Activated CD8-positive, alpha-beta memory T cell treated with anti-CD3 and anti-CD28 coated beads, Interleukin-2, amount 10 ng/mL, durations not matched to agents 7 days and 5 days (primary cell): ENCODE measurements at regions not wholly inside any gene's neighbourhood (a gene's known extent, or its start where the extent isn't known, plus 50 kb on each side); places are given as distances from the start of the nearest gene placed in this dataset.

Source experiments
- ATAC-seq: fragments of 150-1000 bp; cut with Tn5 transposase; one replicate; pipeline ENCODE4 v1.10.0; 2021; ENCODE audit warnings: moderate library complexity
- CTCF ChIA-PET: fragments of 350-600 bp; sonication (Branson Sonifier 250); formaldehyde crosslinking; loops from one replicate; lab custom pipeline; 2021; ENCODE audit warnings: antibody characterized with exemption; lab: Charles Lee
- DNase-seq: peaks from one replicate; pipeline ENCODE4 v3.0.0-alpha.2; 2020
- H3K27ac Mint-ChIP-seq: one replicate; pipeline ENCODE4 v1.8.0; 2021; ENCODE audit warnings: mild to moderate bottlenecking, mixed read lengths
- H3K27me3 Mint-ChIP-seq: one replicate; pipeline ENCODE4 v1.8.0; 2021; ENCODE audit warnings: mixed read lengths
- H3K36me3 Mint-ChIP-seq: one replicate; pipeline ENCODE4 v1.8.0; 2021; ENCODE audit warnings: mild to moderate bottlenecking, mixed read lengths
- H3K4me1 Mint-ChIP-seq: one replicate; pipeline ENCODE4 v1.8.0; 2021; ENCODE audit warnings: mixed read lengths
- H3K4me3 Mint-ChIP-seq: one replicate; pipeline ENCODE4 v1.8.0; 2021; ENCODE audit warnings: mild to moderate bottlenecking, moderate library complexity, mixed read lengths
- H3K9me3 Mint-ChIP-seq: one replicate; pipeline ENCODE4 v1.8.0; 2022; ENCODE audit warnings: low read depth, mixed read lengths

GRCh38 chrY:7744691-7745580 is 833.4 kb upstream of the AMELY start:
- no peaks in the 10 kb centered on the region for H3K4me1 Mint-ChIP-seq
- no peaks in the 10 kb centered on the region for H3K9me3 Mint-ChIP-seq
- DNase-seq = no peak
- H3K4me3 Mint-ChIP-seq = no peak overlapping the region
- no peak for ATAC-seq
- CTCF ChIA-PET = no interaction called here
- no peaks in the 10 kb centered on the region for H3K36me3 Mint-ChIP-seq
- H3K27ac Mint-ChIP-seq = no peak overlapping the region
- H3K27me3 Mint-ChIP-seq = no peaks in the 10 kb centered on the region

DNA sequence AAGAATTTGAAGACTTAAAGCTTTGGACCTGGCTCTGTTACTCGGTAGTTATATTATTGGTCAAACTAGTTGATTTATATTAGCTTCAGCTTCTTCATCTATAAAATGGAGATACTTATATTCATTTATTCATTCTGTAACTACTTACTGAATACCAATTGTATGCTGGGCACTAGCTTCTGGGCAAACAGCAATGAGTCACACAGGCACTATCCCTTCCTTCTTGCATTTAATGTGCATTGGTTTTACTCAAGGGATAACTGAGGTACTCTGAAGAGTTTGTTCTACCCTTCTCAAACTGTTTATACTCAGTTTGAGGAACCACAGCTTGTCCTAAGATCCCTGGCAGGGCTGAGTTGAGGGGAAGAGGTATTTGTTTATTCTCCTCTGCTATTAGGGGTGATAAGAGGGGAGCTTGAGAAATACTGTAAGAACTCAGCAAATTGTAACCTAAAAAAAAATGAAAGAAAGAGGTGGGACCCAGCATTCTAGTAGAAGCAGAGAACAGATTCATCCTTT is 825.4 kb upstream of the AMELY start:
- H3K36me3 Mint-ChIP-seq = no peaks in the 10 kb centered on the region
- no peaks in the 10 kb centered on the region for H3K4me1 Mint-ChIP-seq
- DNase-seq (no peak), ATAC-seq (no peak)
- no peak overlapping the region for H3K27ac Mint-ChIP-seq
- H3K9me3 Mint-ChIP-seq = no peaks in the 10 kb centered on the region
- H3K27me3 Mint-ChIP-seq = no peaks in the 10 kb centered on the region
- no peak overlapping the region for H3K4me3 Mint-ChIP-seq
- CTCF ChIA-PET = no interaction called here

DNA sequence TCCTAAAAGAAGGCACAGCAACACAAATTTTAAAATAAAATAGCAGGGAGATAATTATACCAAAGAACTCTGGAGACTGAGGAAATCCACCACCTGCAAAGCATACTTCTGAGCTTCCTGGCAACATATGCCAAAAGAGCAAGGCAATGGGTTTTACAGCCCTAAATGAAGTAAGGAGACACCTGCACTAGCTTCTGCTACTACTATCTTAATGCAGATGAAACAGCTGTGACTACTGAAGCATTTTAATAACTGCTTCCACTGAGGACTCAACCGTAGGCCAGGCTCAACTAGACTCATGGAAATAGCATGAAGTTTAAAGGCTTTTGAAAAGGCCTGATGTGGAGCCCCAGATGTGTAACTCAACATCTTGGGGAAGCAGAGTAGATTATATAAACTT is 820.1 kb upstream of the AMELY start:
- DNase-seq (no peak), ATAC-seq (no peak)
- CTCF ChIA-PET = no interaction called here
- no peak overlapping the region for H3K4me3 Mint-ChIP-seq
- H3K27ac Mint-ChIP-seq = no peak overlapping the region
- no peaks in the 10 kb centered on the region for H3K27me3 Mint-ChIP-seq
- no peaks in the 10 kb centered on the region for H3K36me3 Mint-ChIP-seq
- H3K9me3 Mint-ChIP-seq = no peaks in the 10 kb centered on the region
- H3K4me1 Mint-ChIP-seq = peaks cover 3% of the 10 kb centered on the region

DNA sequence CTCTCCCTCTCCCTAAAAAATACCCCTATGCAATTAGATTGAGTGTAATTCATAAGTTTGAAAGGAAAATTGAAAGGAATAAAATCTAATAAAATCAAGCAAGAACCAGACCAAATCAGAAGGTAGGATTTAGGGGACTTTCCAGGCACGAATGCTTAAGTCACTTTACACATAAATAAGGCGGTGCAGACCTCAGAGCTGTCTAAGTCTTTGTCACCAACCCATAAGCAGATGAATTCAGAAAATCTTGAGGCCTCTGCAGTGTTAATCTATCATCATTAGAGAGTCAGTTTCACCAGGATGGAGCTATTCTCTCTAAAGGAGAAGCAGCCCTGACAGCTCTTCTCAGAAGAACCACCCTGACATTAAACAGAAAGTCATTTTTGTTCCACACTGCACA is 819.1 kb upstream of the AMELY start:
- peaks cover 3% of the 10 kb centered on the region for H3K4me1 Mint-ChIP-seq
- no peaks in the 10 kb centered on the region for H3K27me3 Mint-ChIP-seq
- CTCF ChIA-PET = no interaction called here
- H3K27ac Mint-ChIP-seq = no peak overlapping the region
- ATAC-seq (no peak), DNase-seq (no peak)
- no peaks in the 10 kb centered on the region for H3K36me3 Mint-ChIP-seq
- no peaks in the 10 kb centered on the region for H3K9me3 Mint-ChIP-seq
- no peak overlapping the region for H3K4me3 Mint-ChIP-seq

GRCh38 chrY:7730071-7730470 is 818.5 kb upstream of the AMELY start:
- no peak overlapping the region for H3K4me3 Mint-ChIP-seq
- H3K36me3 Mint-ChIP-seq = no peaks in the 10 kb centered on the region
- H3K4me1 Mint-ChIP-seq = peaks cover 3% of the 10 kb centered on the region
- no peaks in the 10 kb centered on the region for H3K9me3 Mint-ChIP-seq
- CTCF ChIA-PET = no interaction called here
- no peaks in the 10 kb centered on the region for H3K27me3 Mint-ChIP-seq
- DNase-seq (no peak), ATAC-seq (no peak)
- H3K27ac Mint-ChIP-seq = no peak overlapping the region

- no peaks in the 10 kb centered on the region for H3K27me3 Mint-ChIP-seq
- H3K9me3 Mint-ChIP-seq = no peaks in the 10 kb centered on the region
- no peak overlapping the region for H3K27ac Mint-ChIP-seq
- no peaks in the 10 kb centered on the region for H3K36me3 Mint-ChIP-seq
- ATAC-seq = no peak
- no peak overlapping the region for H3K4me3 Mint-ChIP-seq
- no peak for DNase-seq
- peaks cover 3% of the 10 kb centered on the region for H3K4me1 Mint-ChIP-seq
- CTCF ChIA-PET = no interaction called here
Measured at GRCh38 chrY:7729318-7730011, 817.9 kb upstream of the AMELY start.

DNA sequence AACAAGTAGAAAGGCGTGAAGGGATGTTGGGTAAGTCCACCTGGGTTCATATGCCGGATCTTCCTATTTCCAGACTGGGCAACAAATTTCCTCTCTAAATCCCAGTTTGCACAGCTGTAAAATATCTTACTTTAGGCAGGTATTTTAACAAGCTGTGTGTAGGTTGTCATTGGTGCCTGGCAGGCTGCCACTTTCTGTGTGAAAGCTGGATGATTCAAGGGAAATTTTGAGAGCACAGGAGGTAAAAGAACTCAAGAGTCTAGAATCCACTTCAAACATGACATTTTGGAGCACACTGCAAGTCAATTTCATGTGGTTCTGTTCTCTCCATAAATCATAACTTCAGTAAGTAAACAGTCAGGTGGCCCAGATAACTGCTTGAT is 817.4 kb upstream of the AMELY start:
- CTCF ChIA-PET = no interaction called here
- no peak overlapping the region for H3K4me3 Mint-ChIP-seq
- H3K36me3 Mint-ChIP-seq = no peaks in the 10 kb centered on the region
- ATAC-seq (no peak), DNase-seq (no peak)
- H3K27ac Mint-ChIP-seq = no peak overlapping the region
- no peaks in the 10 kb centered on the region for H3K27me3 Mint-ChIP-seq
- peaks cover 3% of the 10 kb centered on the region for H3K4me1 Mint-ChIP-seq
- H3K9me3 Mint-ChIP-seq = no peaks in the 10 kb centered on the region

- H3K9me3 Mint-ChIP-seq = no peaks in the 10 kb centered on the region
- ATAC-seq = no peak
- H3K36me3 Mint-ChIP-seq = no peaks in the 10 kb centered on the region
- H3K27me3 Mint-ChIP-seq = no peaks in the 10 kb centered on the region
- H3K4me3 Mint-ChIP-seq = no peak overlapping the region
- CTCF ChIA-PET = no interaction called here
- H3K4me1 Mint-ChIP-seq = peaks cover 3% of the 10 kb centered on the region
- DNase-seq = no peak
- H3K27ac Mint-ChIP-seq = no peak overlapping the region
Measured at GRCh38 chrY:7725791-7726460, 814.4 kb upstream of the AMELY start.

- Mint-ChIP-seq H3K9me3 (no peaks in the 10 kb centered on the region), H3K4me3 (no peak overlapping the region), H3K27ac (no peak overlapping the region), H3K27me3 (no peaks in the 10 kb centered on the region), H3K4me1 (no peaks in the 10 kb centered on the region), H3K36me3 (no peaks in the 10 kb centered on the region)
- DNase-seq (no peak), ATAC-seq (no peak)
- CTCF ChIA-PET = no interaction called here
Measured at GRCh38 chrY:7723991-7724632, 812.6 kb upstream of the AMELY start.

GRCh38 chrY:7723127-7723526 is 811.6 kb upstream of the AMELY start:
- CTCF ChIA-PET = no interaction called here
- Mint-ChIP-seq H3K9me3 (no peaks in the 10 kb centered on the region), H3K4me1 (no peaks in the 10 kb centered on the region), H3K4me3 (no peak overlapping the region), H3K27ac (no peak overlapping the region), H3K27me3 (no peaks in the 10 kb centered on the region), H3K36me3 (no peaks in the 10 kb centered on the region)
- ATAC-seq (no peak), DNase-seq (no peak)

- Mint-ChIP-seq H3K36me3 (no peaks in the 10 kb centered on the region), H3K27me3 (no peaks in the 10 kb centered on the region), H3K27ac (no peak overlapping the region), H3K9me3 (no peaks in the 10 kb centered on the region), H3K4me3 (no peak overlapping the region), H3K4me1 (no peaks in the 10 kb centered on the region)
- DNase-seq (no peak), ATAC-seq (no peak)
- CTCF ChIA-PET = no interaction called here
Measured at GRCh38 chrY:7722566-7722965, 811.0 kb upstream of the AMELY start.

DNA sequence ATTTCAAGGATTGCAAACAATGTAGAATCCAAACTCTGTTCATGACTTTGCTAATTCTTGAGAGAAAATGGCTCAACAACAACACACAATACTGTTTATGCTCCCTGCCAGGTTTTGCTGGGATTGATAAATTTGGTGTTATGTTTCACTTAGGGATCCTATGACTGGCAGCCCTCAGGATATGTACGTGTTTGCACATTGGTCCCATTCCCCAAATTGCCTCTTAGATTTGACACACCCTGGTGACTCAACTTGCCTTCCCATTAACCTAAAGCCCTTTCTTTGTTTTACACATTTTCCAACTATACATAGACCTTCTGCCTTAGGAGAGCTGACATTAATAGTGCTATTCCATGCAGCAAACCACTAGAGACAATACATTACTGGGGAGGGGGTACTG is 809.4 kb upstream of the AMELY start:
- Mint-ChIP-seq H3K4me1 (no peaks in the 10 kb centered on the region), H3K9me3 (no peaks in the 10 kb centered on the region)
- no peak for ATAC-seq

DNA sequence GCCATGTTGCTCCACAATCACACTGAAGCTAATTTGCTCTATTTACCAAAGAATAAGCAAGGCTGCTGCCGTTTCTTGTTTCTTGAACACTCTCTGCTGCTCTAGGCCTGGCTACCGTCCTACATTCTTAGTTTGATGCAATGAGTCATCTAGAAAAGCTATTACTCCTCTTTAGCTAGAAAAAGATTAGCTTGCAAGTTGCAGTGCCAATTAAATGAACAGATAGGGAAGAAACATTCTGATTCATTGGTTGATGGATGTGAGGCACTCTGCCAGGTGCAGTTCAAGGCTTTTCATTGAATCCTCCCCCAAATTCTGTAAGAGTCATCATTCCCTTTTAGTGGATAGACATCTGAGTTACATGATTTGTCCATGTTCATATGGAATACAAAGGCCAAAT is 807.7 kb upstream of the AMELY start:
- CTCF ChIA-PET = no interaction called here

More for the DNA sequence above, 809.4 kb upstream of the AMELY start:
- DNase-seq = no peak
- CTCF ChIA-PET = no interaction called here
- Mint-ChIP-seq H3K27me3 (no peaks in the 10 kb centered on the region), H3K27ac (no peak overlapping the region), H3K36me3 (no peaks in the 10 kb centered on the region), H3K4me3 (no peak overlapping the region)

More for the DNA sequence above, 807.7 kb upstream of the AMELY start:
- H3K36me3 Mint-ChIP-seq = no peaks in the 10 kb centered on the region
- ATAC-seq (no peak), DNase-seq (no peak)
- H3K9me3 Mint-ChIP-seq = no peaks in the 10 kb centered on the region
- H3K4me1 Mint-ChIP-seq = no peaks in the 10 kb centered on the region
- H3K27me3 Mint-ChIP-seq = no peaks in the 10 kb centered on the region
- no peak overlapping the region for H3K4me3 Mint-ChIP-seq
- no peak overlapping the region for H3K27ac Mint-ChIP-seq
